ENCODE measurements at regions not wholly inside any gene's neighbourhood (a gene's known extent, or its start where the extent isn't known, plus 50 kb on each side); places are given as distances from the start of the nearest gene placed in this dataset.

GRCh38 chr10:10788761-10789160 lies 228.9 kb upstream of the CELF2 start:
- H3K27ac ChIP-seq, result peak overlapping the region; percentile 38; the same call in 1 of the 2 replicates
- in situ Hi-C loops (cut with MboI), result no loop called here
- peaks cover 64% of the 10 kb centered on the region for H3K4me1 ChIP-seq (ENCODE audit: insufficient read depth)
- TF ChIP-seq EZH2phosphoT487 (IDR thresholded peaks at IDR 0.05; ENCODE audit: insufficient read depth, low read depth), result no peak
- no peak for TF ChIP-seq EZH2 (IDR thresholded peaks at IDR 0.05; ENCODE audit: insufficient read depth, poor library complexity, severe bottlenecking)
- no peaks in the 10 kb centered on the region for H3K79me2 ChIP-seq (ENCODE audit: insufficient read depth)
- H3K9ac ChIP-seq, result no peak overlapping the region
- no peaks in the 10 kb centered on the region for H4K20me1 ChIP-seq (ENCODE audit: insufficient read depth)
- H3K36me3 ChIP-seq (ENCODE audit: low read depth), result no peaks in the 10 kb centered on the region
- no peaks in the 10 kb centered on the region for H3K9me2 ChIP-seq (ENCODE audit: insufficient read depth)
- H3K4me2 ChIP-seq (ENCODE audit: unreplicated experiment), result peak overlapping the region; percentile 45
- no peaks in the 10 kb centered on the region for H3K9me3 ChIP-seq (ENCODE audit: low read depth)
- peak; percentile 21 for DNase-seq
- peak overlapping the region; percentile 9; the same call in 1 of the 2 replicates for H3K4me3 ChIP-seq
- H3F3A ChIP-seq (ENCODE audit: insufficient read depth), result peaks cover 31% of the 10 kb centered on the region
- H3K27me3 ChIP-seq (replicated peaks; ENCODE audit: insufficient read depth), result no peaks in the 10 kb centered on the region
- peak overlapping the region; percentile 71 for H2AFZ ChIP-seq
- WGBS, 2 experiments (ENCODE audit: low coverage in 1 of 2, low lambda C conversion rate in 2 of 2, missing lambda C conversion rate in 2 of 2), result 9 to 15% methylated on average over 4 of the region's 4 CpGs

- Histone ChIP-seq H3K27ac (peak overlapping the region; percentile 48), H3K36me3 (ENCODE audit: low read depth) (no peaks in the 10 kb centered on the region), H3K79me2 (ENCODE audit: insufficient read depth) (no peaks in the 10 kb centered on the region), H3K9me2 (ENCODE audit: insufficient read depth) (no peaks in the 10 kb centered on the region), H3K4me1 (ENCODE audit: insufficient read depth) (peaks cover 53% of the 10 kb centered on the region), H2AFZ (no peak overlapping the region), H3K9ac (no peak overlapping the region), H3K4me3 (no peak overlapping the region; the same call in 1 of the 2 replicates), H3K27me3 (replicated peaks; ENCODE audit: insufficient read depth) (no peaks in the 10 kb centered on the region), H4K20me1 (ENCODE audit: insufficient read depth) (no peaks in the 10 kb centered on the region), H3K4me2 (ENCODE audit: unreplicated experiment) (peak overlapping the region; percentile 50), H3F3A (ENCODE audit: insufficient read depth) (peaks cover 26% of the 10 kb centered on the region), H3K9me3 (ENCODE audit: low read depth) (no peaks in the 10 kb centered on the region)
- in situ Hi-C loops (cut with MboI), result no loop called here
- WGBS, 2 experiments (ENCODE audit: low coverage in 1 of 2, low lambda C conversion rate in 2 of 2, missing lambda C conversion rate in 2 of 2), result 55 to 77% methylated on average over 2 to 3 of the region's 3 CpGs
- TF ChIP-seq EZH2 (IDR thresholded peaks at IDR 0.05; ENCODE audit: insufficient read depth, poor library complexity, severe bottlenecking), result no peak
- TF ChIP-seq EZH2phosphoT487 (IDR thresholded peaks at IDR 0.05; ENCODE audit: insufficient read depth, low read depth), result no peak
- DNase-seq, result no peak
These were observed 225.8 kb upstream of the CELF2 start for GRCh38 chr10:10791869-10792268.

GRCh38 chr10:10792681-10793080 lies 225.0 kb upstream of the CELF2 start:
- Histone ChIP-seq H3K27me3 (replicated peaks; ENCODE audit: insufficient read depth) (no peaks in the 10 kb centered on the region), H3K9me2 (ENCODE audit: insufficient read depth) (no peaks in the 10 kb centered on the region), H3K4me3 (no peak overlapping the region; the same call in 1 of the 2 replicates), H3K4me1 (ENCODE audit: insufficient read depth) (peaks cover 53% of the 10 kb centered on the region), H3K9me3 (ENCODE audit: low read depth) (no peaks in the 10 kb centered on the region), H3F3A (ENCODE audit: insufficient read depth) (peaks cover 33% of the 10 kb centered on the region), H2AFZ (peak overlapping the region; percentile 56), H3K27ac (peak overlapping the region; percentile 48), H3K9ac (peak overlapping the region; percentile 21), H3K79me2 (ENCODE audit: insufficient read depth) (no peaks in the 10 kb centered on the region), H3K36me3 (ENCODE audit: low read depth) (no peaks in the 10 kb centered on the region), H4K20me1 (ENCODE audit: insufficient read depth) (no peaks in the 10 kb centered on the region), H3K4me2 (ENCODE audit: unreplicated experiment) (peak overlapping the region; percentile 50)
- WGBS, 2 experiments (ENCODE audit: low coverage in 1 of 2, low lambda C conversion rate in 2 of 2, missing lambda C conversion rate in 2 of 2), result 24% methylated on average over 3 of the region's 3 CpGs
- in situ Hi-C loops (cut with MboI), result no loop called here
- peak; percentile 81 for DNase-seq
- no peak for TF ChIP-seq EZH2phosphoT487 (IDR thresholded peaks at IDR 0.05; ENCODE audit: insufficient read depth, low read depth)

- WGBS, 2 experiments (ENCODE audit: low coverage in 1 of 2, low lambda C conversion rate in 2 of 2, missing lambda C conversion rate in 2 of 2), result 80 to 85% methylated on average over 8 of the region's 8 CpGs
- DNase-seq, result no peak
- Histone ChIP-seq H3K4me3 (no peak overlapping the region), H3K36me3 (ENCODE audit: low read depth) (no peaks in the 10 kb centered on the region), H3K9me3 (ENCODE audit: low read depth) (no peaks in the 10 kb centered on the region), H4K20me1 (ENCODE audit: insufficient read depth) (no peaks in the 10 kb centered on the region), H3K9me2 (ENCODE audit: insufficient read depth) (no peaks in the 10 kb centered on the region), H3K79me2 (ENCODE audit: insufficient read depth) (no peaks in the 10 kb centered on the region), H3K27me3 (replicated peaks; ENCODE audit: insufficient read depth) (no peaks in the 10 kb centered on the region), H3K27ac (no peak overlapping the region), H3F3A (ENCODE audit: insufficient read depth) (peaks cover 38% of the 10 kb centered on the region), H3K4me2 (ENCODE audit: unreplicated experiment) (no peak overlapping the region), H2AFZ (no peak overlapping the region), H3K9ac (no peak overlapping the region), H3K4me1 (ENCODE audit: insufficient read depth) (peaks cover 49% of the 10 kb centered on the region)
- TF ChIP-seq EZH2phosphoT487 (IDR thresholded peaks at IDR 0.05; ENCODE audit: insufficient read depth, low read depth) (no peak), EZH2 (IDR thresholded peaks at IDR 0.05; ENCODE audit: insufficient read depth, poor library complexity, severe bottlenecking) (no peak)
- in situ Hi-C loops (cut with MboI), result no loop called here
These were observed 223.6 kb upstream of the CELF2 start for GRCh38 chr10:10794046-10794445.

- H3K27ac ChIP-seq, result no peak overlapping the region
These were observed 222.9 kb upstream of the CELF2 start for GRCh38 chr10:10794791-10795191.

More at GRCh38 chr10:10794791-10795191, 222.9 kb upstream of the CELF2 start:
- WGBS, 2 experiments (ENCODE audit: low coverage in 1 of 2, low lambda C conversion rate in 2 of 2, missing lambda C conversion rate in 2 of 2), result 80% methylated on average over 5 of the region's 5 CpGs
- Histone ChIP-seq H2AFZ (no peak overlapping the region), H3K4me3 (no peak overlapping the region), H3K79me2 (ENCODE audit: insufficient read depth) (no peaks in the 10 kb centered on the region), H3K9me2 (ENCODE audit: insufficient read depth) (no peaks in the 10 kb centered on the region), H3K9ac (no peak overlapping the region), H3K4me1 (ENCODE audit: insufficient read depth) (peaks cover 46% of the 10 kb centered on the region), H4K20me1 (ENCODE audit: insufficient read depth) (no peaks in the 10 kb centered on the region), H3K9me3 (ENCODE audit: low read depth) (no peaks in the 10 kb centered on the region), H3F3A (ENCODE audit: insufficient read depth) (peaks cover 38% of the 10 kb centered on the region), H3K27me3 (replicated peaks; ENCODE audit: insufficient read depth) (no peaks in the 10 kb centered on the region), H3K4me2 (ENCODE audit: unreplicated experiment) (no peak overlapping the region), H3K36me3 (ENCODE audit: low read depth) (no peaks in the 10 kb centered on the region)
- in situ Hi-C loops (cut with MboI), result no loop called here
- DNase-seq, result no peak
- no peak for TF ChIP-seq EZH2 (IDR thresholded peaks at IDR 0.05; ENCODE audit: insufficient read depth, poor library complexity, severe bottlenecking)
- no peak for TF ChIP-seq EZH2phosphoT487 (IDR thresholded peaks at IDR 0.05; ENCODE audit: insufficient read depth, low read depth)
